Epidermal melanocyte (primary cell): ENCODE measurements at regions not wholly inside any gene's neighbourhood (a gene's known extent, or its start where the extent isn't known, plus 50 kb on each side); places are given as distances from the start of the nearest gene placed in this dataset.
"Not testable (repeated sequence)": the region's sequence is repeated elsewhere in the genome, so short reads cannot be mapped to it uniquely, and the experiment has no call there.

ENCODE experiments used
- DNase-seq: peaks from one replicate; pipeline ENCODE4 v3.0.0; 2011; ENCODE audit warnings: low spot score; ENCODE audit not compliant: insufficient read length

DNA sequence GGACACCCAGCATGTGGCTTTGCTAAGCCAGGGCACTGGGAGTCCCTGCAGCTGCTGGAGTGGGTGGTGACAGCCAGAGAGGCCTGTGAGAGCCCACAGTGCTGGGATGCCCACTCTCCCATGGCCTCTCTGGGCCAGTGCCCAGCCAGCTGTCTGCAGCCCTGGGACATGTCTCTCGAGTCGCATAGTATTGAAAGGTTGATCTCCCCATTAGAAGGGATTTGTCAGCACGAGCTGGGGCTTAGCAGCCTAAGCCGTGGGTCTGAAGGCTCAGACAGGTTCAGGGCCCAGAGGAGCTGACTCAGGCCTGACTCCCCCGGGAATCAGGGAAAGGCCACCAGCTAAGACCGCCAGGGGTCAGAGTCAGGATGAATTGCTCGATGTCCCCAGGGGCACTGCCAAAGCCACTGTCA lies 53.5 kb downstream of the FOXD2 start:
- DNase-seq = no peak

DNA sequence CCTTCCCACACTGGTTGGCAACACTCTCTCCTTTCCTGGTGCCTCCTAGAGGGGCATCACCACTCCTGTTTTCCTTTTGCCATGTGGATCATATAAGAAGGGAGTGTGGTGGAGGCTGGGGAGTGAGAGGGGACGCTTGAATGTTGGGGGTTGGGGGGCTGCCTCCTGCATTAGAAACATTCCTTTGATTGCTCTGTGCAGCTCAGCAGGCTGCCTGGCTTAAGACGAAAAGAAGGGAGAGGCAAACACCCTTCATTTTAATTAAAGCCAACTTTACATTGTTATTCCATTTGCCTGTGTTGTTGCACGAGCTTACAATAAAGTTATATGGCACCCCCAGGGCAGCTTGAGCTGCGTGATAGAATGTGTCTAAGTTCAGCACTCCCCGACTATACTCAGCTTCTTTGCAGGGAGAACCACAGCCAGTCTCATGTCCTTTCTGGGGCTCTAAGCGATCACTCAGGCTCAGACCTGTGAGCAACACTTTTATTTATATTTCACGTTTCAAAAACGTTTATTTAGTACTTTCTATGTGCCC lies 57.4 kb downstream of the FOXD2 start:
- no peak for DNase-seq

DNA sequence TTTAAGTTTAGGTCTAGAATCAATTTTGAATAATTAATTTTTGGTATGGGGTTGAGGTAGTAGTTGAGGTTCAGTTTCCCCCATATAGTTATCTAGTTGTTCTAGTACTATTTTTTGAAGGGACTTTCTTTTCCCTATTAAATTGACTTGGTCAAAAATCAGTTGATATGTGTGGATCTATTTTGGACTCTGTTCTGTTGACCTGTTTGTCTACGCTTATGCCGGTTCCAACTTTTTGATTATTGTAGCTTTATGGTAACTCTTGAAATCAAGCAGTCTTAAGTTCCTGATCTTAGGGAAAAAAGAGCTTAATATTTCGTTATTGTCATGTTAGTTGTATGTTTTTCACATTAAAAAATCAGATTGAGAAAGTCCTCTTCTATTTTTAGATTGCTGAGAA lies 60.7 kb downstream of the FOXD2 start:
- no peak for DNase-seq

DNA sequence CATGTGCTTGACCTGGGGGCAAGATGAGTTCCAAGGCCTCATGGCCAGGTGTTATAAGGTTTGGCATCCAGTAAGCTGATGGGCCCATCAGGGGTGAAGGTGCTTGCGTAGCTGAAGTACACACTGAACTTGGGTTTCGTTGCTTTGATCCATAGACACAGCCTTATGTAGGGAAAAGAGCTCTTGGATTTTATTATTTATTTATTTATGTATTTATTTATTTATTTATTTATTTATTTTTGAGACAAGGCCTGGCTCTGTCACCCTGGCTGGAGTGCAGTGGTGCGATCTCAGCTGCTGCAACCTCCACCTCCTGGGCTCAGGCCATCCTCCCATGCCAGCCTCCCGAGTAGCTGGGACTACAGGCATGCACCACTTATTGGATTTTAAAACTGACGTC lies 63.2 kb downstream of the FOXD2 start:
- no peak for DNase-seq

DNA sequence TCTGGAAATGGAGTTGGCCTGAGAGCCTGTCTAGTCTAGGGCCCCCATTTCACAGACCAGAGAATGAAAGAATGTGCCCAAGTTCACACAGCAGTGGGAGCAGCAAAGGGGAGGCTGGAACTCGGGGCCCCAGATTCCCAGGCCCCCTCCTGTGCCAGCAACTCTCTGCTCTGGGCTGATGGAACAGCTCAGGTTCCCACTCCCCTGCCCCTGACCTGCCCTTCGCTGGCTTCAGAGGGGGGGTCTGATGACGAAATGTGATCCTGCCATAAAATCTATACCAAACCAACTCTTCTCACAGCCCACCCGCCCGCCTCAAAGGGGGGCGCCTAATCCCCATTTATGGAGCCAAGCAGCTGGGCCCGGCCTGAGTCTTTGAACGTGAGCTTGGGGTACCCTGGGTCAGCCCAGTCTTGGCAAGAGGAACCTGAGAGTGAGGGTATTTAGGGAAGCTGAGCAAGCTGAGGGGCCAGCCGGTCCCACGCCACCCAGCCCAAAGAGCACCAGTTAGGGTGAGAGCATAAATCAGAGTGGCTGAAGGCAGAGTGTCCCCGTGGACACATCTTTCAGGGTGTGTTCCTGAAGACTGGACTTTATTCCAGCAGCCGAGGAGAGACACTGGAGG lies 65.0 kb downstream of the FOXD2 start:
- DNase-seq = no peak

DNA sequence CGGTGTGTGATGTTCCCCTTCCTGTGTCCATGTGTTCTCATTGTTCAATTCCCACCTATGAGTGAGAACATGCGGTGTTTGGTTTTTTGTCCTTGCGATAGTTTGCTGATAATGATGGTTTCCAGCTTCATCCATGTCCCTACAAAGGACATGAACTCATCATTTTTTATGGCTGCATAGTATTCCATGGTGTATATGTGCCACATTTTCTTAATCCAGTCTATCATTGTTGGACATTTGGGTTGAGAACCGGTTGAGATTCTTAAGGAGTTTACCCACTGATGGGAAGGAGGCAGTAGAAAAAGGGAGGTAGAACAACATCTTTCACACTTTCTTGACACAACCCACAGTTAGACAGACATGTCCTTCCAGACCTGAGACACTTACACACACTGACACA lies 67.0 kb downstream of the FOXD2 start:
- not testable (repeated sequence) for DNase-seq

DNA sequence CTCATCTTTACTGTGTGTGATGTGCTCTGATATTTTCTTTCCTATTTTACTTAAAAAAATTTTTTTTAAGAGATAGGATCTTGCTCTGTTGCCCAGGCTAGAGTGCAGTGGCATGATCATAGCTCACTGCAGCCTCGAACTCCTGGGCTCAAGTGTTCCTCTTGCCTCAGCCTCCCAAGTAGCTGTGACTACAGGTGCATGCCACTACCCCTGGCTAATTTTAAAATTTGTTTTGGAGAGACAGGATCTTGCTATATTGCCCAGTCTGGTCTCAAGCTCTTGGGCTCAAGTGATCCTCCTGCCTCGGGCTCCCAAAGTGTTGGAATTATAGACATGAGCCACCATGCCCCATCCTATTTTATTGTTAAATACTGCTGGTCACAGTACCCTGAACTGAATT lies 67.4 kb downstream of the FOXD2 start:
- no peak for DNase-seq

DNA sequence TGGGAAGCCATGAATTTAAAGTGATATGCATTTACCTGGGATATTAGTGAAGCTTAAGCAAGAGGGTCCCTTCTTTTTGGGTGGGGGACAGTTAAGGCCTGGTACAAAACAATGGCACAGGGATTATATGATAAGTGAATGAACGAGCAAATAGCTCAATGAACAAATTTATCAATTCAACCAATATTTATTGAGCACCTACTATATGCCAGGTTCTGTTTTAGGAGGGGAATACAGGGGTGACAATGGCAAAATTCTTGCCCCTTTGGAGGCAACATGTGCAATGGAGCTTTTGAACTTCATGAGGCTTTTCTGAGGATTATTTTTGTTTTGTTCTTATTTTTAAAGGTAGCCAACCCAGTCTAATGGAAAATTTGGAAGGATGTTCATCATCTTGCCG lies 68.2 kb downstream of the FOXD2 start:
- no peak for DNase-seq

DNA sequence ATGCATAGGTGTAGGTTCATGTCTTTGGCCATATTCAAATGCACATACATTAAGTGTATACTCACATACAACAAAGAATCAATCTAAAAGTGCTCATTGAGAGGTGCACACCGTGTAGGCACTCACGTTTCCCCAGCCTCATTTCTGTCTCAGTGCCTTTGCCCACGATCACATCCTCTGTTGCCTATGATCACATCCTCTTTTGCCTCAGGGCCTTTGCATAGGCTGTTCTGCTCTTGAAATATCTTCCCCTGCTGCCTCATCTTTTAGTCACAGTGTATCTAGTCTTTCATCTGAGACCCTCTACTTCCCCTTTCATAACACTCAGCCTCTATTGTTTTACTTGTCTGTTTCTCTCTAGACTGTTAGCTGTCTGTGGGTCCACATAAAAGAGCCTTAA lies 69.3 kb downstream of the FOXD2 start:
- no peak for DNase-seq

DNA sequence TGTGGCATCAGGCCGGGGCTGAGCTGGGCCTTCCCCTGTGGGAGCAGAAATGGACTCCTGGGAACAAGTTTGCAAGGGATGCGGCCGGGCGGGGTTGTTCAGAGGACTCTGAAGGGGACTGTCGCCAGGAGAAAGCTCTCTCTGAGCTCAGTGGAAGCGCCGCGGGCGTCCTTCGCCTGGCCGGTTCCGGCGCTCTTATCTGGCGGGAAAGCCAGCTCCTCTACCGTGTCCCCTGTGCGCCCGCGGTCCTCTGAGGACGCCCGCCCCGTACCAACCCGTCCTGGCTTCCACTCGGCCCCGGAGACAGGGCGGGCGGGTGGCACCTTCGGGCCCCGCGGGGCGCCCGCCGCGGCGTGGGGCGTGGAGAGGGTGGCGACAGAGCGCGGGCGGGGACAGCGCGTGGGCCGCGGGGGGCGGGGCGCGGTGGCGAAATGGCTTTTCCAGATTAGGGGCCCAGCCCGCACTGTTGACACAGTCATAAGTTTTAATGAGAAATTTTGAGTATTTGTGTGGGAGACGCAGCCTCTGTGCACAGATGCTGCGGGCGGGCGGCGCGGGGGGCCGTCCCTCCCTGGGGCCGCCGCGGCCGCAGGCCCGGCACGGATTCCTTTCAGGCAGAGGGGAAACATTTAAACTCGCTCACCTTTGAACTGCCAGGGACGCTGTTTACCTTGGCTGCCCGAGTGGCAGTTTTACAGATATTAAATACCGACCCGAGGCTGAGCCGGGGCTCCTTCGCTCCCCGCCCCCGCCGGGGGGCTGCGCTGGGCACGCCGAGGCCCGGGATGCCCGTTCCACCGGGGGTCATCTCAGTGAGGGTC lies 70.2 kb downstream of the FOXD2 start:
- DNase-seq = no peak

DNA sequence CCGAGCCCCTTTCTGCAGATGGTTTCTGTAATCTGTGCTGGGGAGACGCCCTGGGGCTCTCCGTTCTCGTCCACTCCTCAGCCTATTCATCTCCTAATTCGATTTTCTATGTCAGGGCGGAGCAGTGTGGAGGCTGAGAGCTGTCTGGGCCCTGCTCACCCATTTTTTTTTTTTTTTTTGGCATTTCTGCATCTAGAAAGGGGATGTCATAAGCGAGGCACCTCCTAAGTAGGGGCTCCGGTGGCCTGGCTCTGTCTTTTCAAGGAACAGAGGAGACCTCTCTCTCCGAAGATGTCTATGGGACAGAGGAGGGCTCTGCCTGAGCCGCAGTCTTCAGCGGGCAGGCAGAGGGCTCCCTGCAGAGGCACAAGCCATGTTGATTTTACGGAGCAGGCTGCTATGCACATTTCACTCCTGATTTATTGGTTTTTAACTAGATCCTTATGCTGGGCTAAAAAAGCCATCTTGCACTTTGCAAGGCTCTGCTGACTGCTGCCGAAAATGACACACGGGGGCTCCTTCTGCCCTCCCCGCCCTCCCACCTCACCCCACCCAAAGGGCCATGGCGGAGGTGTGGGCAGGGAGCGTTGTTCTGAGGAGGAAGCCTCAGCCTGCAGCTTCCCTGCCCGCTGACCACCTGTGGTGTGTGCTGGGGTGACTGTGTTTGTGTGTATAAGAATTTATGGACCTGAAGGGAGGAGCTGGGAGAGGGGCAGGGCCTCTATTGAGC lies 71.0 kb downstream of the FOXD2 start:
- no peak for DNase-seq

DNA sequence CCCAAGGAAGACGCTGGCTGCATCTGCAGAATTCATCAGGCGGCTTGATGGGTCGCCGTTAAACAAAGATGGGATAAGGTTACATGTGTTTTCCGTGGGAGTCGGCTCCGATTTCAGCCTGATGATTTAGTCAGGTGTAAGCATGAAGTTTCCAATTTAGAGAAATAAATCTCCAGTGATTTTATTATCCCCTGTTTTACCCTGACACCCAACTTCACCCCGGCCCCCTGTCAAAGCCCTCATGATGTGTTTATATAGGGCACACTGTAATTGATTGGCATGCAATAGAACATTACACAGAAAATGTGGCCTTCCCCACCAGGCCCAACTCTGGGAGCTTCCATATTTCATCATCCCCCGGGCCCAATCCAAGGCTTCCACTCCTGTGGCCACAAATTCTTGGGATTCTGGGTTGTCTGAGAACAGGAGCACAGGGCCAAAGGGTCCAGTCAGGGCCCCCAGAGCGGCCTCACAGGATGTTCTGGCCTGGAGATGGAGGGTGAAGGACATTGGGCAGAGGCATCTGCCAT lies 72.5 kb downstream of the FOXD2 start:
- no peak for DNase-seq

DNA sequence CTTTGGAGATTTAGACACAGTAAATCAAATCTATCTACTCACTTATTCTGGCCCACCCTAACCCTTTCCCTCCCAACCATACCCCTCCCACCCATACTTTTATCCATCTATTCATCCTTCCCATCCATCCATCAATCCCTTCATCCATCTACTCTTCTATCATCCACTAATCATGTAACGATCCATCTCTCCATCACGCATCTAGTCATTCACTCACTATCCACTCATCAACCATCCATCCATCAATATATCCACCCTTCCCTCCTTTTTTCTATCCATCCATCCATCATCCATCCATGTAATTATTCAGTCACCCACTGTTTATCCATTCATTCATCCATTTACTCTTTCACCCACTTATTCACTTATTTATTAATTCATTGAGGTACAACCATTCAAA lies 74.0 kb downstream of the FOXD2 start:
- DNase-seq = no peak

DNA sequence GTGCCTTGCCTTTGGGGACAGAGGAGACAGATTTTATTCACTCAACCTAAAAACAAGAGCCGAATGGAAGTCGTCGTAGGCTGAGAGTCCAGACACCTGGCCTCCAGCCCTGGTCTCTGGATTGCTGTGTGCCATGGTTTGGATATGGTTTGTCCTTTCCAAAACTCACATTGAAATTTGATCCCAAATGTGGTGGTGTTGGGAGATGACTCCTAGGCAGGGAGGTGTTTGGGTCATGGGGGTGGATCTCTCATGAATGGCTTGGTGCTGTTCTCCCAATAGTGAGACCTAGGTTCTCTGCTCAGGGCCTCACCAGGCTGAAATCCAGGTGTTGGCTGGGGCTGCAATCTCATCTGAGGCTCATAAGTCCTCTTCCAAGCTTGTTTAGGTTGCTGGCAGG lies 75.5 kb downstream of the FOXD2 start:
- no peak for DNase-seq

DNA sequence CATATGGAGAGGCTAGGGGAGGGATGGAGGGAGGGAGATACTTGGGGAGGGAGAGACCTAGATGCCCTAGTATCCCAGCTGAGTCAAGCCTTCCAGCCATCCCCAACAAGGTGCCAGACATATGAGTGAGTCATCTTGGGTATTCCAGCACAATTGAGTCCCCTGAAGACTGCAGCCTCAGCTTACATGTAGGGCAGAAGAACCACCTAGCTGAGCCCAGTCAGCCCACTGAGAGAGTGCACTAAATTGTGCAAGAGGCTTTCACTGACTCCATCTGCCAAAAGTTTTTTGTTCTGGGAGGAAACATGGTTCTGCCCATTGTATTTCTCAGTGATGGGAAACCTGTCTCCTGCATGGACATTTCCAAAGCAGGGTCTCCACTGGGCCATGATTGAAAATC lies 76.4 kb downstream of the FOXD2 start:
- no peak for DNase-seq

DNA sequence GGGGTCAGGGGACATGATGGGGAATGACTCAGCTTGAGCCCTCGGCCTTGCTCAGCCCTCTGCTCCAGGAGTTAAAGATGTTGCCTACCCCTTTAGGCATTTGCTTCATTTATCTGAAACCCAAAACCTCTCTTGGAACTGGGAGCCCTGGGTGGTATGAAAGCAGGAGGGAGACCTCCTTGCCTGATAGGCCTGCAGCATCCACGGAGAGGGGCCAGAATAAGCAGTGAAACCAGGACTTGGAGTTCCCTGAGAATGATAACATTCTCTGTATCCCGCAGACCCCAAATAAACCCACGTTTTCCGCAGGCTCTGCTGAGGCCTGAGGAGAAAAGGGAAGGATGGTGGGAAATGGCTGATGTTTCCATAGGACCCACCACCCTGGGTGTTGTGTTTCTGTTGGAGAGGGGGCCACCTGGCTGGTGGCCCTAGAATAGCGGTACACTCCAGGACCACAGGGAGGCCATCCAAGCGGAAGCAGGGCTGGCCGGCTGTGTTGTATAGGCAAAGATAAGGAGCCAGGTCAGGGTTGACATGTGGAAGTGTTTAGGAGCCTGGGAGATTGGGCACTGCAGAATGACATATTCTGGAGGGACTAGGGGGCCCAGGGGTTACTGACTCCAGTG lies 77.4 kb downstream of the FOXD2 start:
- DNase-seq = no peak

DNA sequence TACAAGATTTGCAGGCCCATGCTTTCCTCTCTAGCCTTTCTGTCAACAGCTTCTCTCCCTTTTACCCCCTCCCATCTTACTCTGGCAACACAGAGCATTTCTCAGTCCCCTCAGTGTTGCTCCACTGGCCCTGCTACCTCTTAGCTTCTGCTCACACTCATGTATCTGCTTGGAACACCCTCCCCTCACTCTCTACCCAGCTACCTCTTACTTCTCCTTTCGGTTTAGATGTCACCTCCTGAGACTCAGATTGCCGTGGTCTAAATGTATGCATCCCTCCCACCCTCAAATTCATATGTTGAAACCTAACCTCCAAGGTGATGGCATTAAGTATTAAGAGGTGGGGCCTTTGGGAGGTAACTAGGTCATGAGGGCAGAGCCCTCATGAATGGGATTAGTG lies 80.1 kb downstream of the FOXD2 start:
- no peak for DNase-seq

DNA sequence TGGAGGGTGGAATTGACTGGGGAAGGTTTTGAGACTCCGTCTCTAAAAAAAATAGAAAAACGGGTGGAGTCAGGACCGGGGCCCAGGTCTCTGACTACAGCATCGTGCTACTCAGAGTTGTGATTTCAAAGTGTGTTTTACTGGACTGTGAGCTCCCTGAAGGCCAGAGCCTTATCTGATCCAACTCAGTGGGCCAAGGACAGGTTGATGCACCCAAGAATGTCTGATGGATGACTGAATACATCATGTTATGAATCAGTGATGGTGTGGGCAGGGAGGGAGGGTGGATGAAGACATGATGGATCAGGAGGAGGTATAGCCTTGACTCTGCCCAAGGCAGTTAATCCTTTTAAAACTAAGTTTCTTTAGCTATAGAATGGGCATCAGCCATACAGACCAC lies 81.6 kb downstream of the FOXD2 start:
- no peak for DNase-seq

DNA sequence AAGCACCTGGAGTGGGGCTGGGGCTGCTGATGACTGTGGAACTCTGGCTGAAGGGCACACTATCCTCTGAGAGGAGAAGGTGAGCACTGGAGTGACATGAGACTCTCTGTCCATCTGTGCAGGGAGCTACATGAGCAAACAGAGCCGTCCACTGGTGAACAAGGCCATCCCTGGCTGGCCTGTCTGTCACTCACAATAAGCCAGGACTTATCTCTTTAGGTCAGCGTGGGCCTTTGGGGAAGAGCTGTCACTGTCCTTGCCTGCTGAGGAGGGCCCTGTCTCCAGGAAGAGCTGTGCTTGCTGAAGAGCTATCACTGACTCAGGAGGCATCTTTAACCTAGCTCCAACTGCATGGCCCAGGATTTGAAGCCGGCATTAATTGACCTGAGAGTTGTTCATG lies 82.1 kb downstream of the FOXD2 start:
- no peak for DNase-seq

DNA sequence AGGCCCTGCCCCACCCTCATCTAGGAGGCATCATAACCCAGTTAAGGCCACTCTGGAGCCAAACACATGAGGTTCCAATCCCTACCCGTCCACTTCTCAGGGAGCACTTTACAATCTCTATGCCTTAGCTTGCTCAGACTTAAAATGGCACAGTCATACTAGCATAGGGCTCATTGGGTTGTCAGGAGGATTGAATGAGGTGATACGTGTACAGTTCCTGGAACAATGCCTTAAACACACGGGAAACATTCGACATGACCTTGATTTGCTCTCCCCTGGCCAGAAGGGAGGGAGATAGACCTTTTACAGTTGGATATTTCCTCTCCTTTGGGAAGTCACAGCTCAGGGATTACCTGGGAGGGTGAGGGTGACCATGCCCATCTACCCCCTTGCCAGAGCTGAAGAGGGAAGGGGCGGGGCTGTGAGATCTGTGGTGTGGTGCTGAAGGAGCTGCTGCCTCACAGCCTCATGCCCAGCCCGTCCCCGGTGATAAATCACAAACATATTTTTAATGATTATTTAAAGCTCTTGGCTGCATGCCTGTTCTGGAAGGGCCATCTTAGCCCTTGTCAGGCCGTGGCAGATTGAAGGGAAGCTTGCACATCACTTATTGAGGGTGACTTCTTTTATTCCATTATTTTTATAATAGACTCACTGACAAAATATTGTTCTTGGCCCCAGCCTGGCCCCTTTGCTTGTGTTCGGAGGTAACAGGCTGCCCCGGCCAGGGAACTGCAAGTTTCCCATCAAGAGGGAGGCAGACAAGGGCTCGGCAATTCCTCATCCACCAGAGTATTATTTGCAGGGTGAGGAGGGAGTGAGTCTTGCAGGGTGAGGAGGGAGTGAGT lies 83.4 kb downstream of the FOXD2 start:
- no peak for DNase-seq
